Endothelial cell (in vitro differentiated cells): ENCODE measurements at regions not wholly inside any gene's neighbourhood (a gene's known extent, or its start where the extent isn't known, plus 50 kb on each side); places are given as distances from the start of the nearest gene placed in this dataset.

Source experiments
- DNase-seq: peaks from one replicate; pipeline ENCODE4 v3.0.0; 2021; ENCODE audit warnings: low spot score
- H3K27ac Mint-ChIP-seq: one replicate; pipeline ENCODE4 v1.8.0; 2021; ENCODE audit warnings: mixed read lengths, inconsistent platforms; ENCODE audit not compliant: unreplicated experiment
- H3K27me3 Mint-ChIP-seq: one replicate; pipeline ENCODE4 v1.8.0; 2021; ENCODE audit warnings: mild to moderate bottlenecking, moderate library complexity, mixed read lengths, inconsistent platforms; ENCODE audit not compliant: unreplicated experiment
- H3K36me3 Mint-ChIP-seq: one replicate; pipeline ENCODE4 v1.8.0; 2021; ENCODE audit warnings: mild to moderate bottlenecking, low read depth, mixed read lengths, inconsistent platforms; ENCODE audit not compliant: unreplicated experiment
- H3K4me1 Mint-ChIP-seq: one replicate; pipeline ENCODE4 v1.8.0; 2021; ENCODE audit warnings: mild to moderate bottlenecking, mixed read lengths, inconsistent platforms; ENCODE audit not compliant: unreplicated experiment
- H3K4me3 Mint-ChIP-seq: one replicate; pipeline ENCODE4 v1.8.0; 2021; ENCODE audit warnings: mild to moderate bottlenecking, mixed read lengths, inconsistent platforms; ENCODE audit not compliant: unreplicated experiment
- H3K9me3 Mint-ChIP-seq: one replicate; pipeline ENCODE4 v1.8.0; 2021; ENCODE audit warnings: mixed read lengths, inconsistent platforms; ENCODE audit not compliant: unreplicated experiment
- TF ChIP-seq, protein P1 (sequence below): fragments of 200-600 bp; sonication (generic); IDR thresholded peaks from one replicate; pipeline ENCODE4 v1.5.0; 2021; ENCODE audit warnings: antibody characterized with exemption; ENCODE audit not compliant: unreplicated experiment

DNA sequence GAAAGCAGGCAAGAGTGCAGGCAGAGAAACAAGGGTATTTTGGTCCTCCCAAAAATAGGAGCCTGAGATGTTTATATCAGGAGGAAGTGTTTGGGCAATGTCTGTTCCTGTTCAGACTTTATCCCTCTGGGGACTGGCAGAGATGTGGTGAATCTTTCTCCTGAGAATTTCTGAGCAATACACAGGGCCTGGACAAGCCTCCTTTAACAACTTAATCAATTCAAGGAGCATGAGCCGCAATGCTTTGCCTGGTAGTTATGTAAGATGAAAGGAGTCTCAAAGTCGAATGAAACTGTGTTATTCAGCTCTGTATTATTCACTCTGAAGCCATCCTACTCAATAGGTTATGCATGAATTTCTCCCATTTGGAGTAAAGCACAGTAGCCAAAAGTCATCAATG lies 365.6 kb downstream of the MAN2A1 start:
- TF ChIP-seq, protein P1, sequence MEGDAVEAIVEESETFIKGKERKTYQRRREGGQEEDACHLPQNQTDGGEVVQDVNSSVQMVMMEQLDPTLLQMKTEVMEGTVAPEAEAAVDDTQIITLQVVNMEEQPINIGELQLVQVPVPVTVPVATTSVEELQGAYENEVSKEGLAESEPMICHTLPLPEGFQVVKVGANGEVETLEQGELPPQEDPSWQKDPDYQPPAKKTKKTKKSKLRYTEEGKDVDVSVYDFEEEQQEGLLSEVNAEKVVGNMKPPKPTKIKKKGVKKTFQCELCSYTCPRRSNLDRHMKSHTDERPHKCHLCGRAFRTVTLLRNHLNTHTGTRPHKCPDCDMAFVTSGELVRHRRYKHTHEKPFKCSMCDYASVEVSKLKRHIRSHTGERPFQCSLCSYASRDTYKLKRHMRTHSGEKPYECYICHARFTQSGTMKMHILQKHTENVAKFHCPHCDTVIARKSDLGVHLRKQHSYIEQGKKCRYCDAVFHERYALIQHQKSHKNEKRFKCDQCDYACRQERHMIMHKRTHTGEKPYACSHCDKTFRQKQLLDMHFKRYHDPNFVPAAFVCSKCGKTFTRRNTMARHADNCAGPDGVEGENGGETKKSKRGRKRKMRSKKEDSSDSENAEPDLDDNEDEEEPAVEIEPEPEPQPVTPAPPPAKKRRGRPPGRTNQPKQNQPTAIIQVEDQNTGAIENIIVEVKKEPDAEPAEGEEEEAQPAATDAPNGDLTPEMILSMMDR, result no peak

DNA sequence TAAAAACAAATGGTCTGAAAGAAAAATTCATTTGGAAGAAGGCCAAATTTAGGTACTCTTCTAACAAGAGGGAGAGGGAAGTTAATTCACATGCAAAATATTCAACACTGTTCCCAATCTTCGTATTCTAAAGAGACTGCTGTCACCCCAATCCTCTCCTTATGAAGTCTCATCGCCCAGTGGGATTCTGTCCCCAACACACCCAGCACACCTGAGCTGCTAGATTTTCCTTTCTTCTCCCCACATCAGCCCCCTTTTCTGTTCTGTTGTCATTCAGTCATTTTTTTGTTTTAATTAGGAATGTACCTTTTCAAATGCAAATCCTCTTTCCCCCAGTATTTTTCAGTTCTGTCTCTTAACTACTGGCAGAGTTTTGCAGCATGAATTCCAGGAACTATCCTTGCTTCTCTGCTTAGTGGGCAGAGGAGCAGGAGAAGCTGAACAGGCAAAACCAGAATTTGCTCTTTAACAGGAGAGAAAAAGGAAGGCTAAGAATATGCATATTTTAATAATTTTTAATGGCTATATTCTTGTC lies 366.9 kb downstream of the MAN2A1 start:
- no peak overlapping the region for H3K4me3 Mint-ChIP-seq
- no peak for DNase-seq
- H3K9me3 Mint-ChIP-seq, result no peaks in the 10 kb centered on the region
- H3K4me1 Mint-ChIP-seq, result no peaks in the 10 kb centered on the region
- H3K27me3 Mint-ChIP-seq, result peaks cover 1% of the 10 kb centered on the region
- TF ChIP-seq, protein P1, result no peak
- H3K27ac Mint-ChIP-seq, result no peak overlapping the region
- H3K36me3 Mint-ChIP-seq, result no peaks in the 10 kb centered on the region

More for the DNA sequence above, 365.6 kb downstream of the MAN2A1 start:
- H3K27me3 Mint-ChIP-seq, result peaks cover 1% of the 10 kb centered on the region
- H3K36me3 Mint-ChIP-seq, result no peaks in the 10 kb centered on the region
- no peak overlapping the region for H3K4me3 Mint-ChIP-seq
- H3K27ac Mint-ChIP-seq, result no peak overlapping the region
- no peak for DNase-seq
- no peaks in the 10 kb centered on the region for H3K9me3 Mint-ChIP-seq
- no peaks in the 10 kb centered on the region for H3K4me1 Mint-ChIP-seq

DNA sequence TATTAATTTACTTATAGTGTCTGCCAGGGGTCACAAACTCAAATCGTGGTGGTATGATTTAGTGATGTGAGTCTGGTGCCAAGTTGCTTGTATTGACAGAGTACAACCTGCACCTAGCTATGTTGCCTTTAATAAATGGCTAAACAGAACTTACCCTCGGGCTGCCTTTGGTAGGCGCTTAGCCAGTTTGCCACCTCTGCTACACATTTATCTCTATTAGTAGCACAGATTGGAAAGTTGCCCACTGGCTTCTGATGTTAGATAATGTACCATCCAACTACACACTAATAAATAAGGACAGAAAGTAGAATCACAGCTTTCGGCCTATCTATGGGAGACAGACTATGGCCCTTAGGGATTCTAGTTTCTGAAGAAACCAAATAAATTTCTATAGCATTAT lies 368.4 kb downstream of the MAN2A1 start:
- H3K27me3 Mint-ChIP-seq, result peaks cover 1% of the 10 kb centered on the region
- no peak overlapping the region for H3K4me3 Mint-ChIP-seq
- no peaks in the 10 kb centered on the region for H3K36me3 Mint-ChIP-seq
- no peaks in the 10 kb centered on the region for H3K9me3 Mint-ChIP-seq
- H3K27ac Mint-ChIP-seq, result no peak overlapping the region
- DNase-seq, result no peak
- TF ChIP-seq, protein P1, result no peak
- no peaks in the 10 kb centered on the region for H3K4me1 Mint-ChIP-seq

DNA sequence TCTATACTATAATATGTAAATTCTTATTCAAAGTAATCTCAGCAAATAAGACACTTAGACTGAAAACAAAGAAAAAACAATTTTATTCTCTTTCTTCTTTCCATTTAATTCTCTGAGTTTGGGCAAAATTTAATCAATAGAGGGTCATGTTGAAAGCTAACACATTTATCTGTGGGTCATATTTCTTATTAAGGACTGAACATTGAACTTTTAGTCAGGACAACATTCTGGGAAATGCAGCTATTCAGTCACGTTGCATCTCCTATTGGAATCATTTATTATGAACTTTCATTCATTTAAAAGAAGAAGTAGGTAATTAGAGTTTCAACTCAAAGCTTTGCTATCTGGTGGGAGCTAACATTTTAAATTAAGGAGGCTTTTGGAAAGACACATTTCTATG lies 372.5 kb downstream of the MAN2A1 start:
- no peak for DNase-seq
- H3K27me3 Mint-ChIP-seq, result no peaks in the 10 kb centered on the region
- no peaks in the 10 kb centered on the region for H3K9me3 Mint-ChIP-seq
- H3K4me3 Mint-ChIP-seq, result no peak overlapping the region
- H3K4me1 Mint-ChIP-seq, result no peaks in the 10 kb centered on the region
- no peaks in the 10 kb centered on the region for H3K36me3 Mint-ChIP-seq
- no peak overlapping the region for H3K27ac Mint-ChIP-seq
- TF ChIP-seq, protein P1, result no peak

DNA sequence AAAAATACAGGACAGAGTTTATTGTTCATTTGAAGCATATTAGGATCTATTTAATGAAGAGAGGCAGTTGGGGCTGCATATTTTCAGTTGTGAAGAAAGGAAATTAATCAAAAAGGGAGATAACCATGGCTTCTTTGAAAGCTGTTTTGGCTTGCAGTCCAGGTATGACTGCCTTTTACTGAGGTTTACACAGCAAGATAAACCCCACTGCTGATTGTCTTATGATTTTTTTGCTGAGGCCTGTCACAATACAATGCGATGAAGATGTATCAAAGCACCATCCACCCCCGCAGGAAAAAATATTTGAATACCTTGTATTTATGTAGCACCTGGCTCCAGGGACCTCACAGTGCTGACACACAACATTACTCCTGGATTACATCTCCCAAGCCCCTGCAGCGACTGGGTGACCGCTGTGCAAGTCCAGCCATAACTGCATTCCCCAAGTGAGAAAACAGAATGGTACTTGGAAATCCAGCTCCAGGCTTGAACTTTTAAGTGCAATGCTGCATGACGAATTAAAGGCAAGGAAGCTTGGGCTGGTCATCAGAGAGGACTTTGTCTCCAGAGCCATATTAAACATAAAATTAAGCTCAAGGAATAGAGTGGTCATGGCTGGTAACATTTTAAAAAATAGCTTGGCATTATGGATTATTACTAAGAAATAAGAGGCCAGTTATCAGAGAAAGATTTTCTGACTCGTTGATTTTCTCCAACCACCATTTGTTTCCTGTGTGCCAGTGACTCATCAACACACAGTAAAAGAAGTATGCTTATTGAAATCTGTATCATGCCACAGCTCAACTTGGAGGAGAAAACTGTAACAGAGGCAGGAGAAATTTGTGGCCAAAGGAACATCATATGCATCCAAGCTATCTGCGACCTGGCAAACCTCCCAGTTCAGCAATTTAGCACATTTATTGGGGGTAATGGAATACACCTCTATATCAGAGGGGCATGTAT lies 374.2 kb downstream of the MAN2A1 start:
- Mint-ChIP-seq H3K27ac (no peak overlapping the region), H3K27me3 (no peaks in the 10 kb centered on the region), H3K36me3 (no peaks in the 10 kb centered on the region), H3K9me3 (no peaks in the 10 kb centered on the region), H3K4me1 (no peaks in the 10 kb centered on the region), H3K4me3 (no peak overlapping the region)
- no peak for DNase-seq
- TF ChIP-seq, protein P1, result no peak
